ENCODE measurements at regions not wholly inside any gene's neighbourhood (a gene's known extent, or its start where the extent isn't known, plus 50 kb on each side); places are given as distances from the start of the nearest gene placed in this dataset.
A peak's percentile ranks its signal among the peaks of the same experiment; 100 is the strongest.

DNA sequence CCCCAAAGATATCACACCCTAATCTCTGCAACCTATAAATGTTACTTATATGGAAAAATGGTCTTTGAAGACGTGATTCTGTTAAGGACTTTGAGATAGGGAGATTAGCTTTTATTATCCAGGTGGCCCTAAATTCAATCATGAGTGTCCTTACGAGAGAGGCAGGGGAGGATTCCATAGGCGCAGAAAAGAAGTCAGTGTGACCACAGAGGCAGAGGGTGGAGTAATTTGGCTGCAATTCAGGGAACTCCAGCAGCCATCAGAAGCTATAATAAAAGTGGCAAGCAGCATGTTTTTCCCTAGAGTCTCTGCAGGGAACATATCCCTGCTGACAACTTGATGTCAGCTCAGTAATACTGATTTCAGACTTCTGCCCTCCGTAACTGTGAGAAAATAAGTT, 315.2 kb upstream of the ROBO2 start:
- H3K4me2 ChIP-seq (ENCODE audit: low read length), result no peak overlapping the region
- no peak overlapping the region for H3K4me3 ChIP-seq (ENCODE audit: low read length)
- no peaks in the 10 kb centered on the region for H3K79me2 ChIP-seq (ENCODE audit: low read length)
- H3K9me3 ChIP-seq (ENCODE audit: insufficient read depth, low read length), result no peaks in the 10 kb centered on the region
- no peaks in the 10 kb centered on the region for H4K20me1 ChIP-seq (ENCODE audit: insufficient read depth, low read length)
- TF ChIP-seq EZH2phosphoT487 (IDR thresholded peaks at IDR 0.05; ENCODE audit: low read depth), result no peak
- TF ChIP-seq, protein P1, sequence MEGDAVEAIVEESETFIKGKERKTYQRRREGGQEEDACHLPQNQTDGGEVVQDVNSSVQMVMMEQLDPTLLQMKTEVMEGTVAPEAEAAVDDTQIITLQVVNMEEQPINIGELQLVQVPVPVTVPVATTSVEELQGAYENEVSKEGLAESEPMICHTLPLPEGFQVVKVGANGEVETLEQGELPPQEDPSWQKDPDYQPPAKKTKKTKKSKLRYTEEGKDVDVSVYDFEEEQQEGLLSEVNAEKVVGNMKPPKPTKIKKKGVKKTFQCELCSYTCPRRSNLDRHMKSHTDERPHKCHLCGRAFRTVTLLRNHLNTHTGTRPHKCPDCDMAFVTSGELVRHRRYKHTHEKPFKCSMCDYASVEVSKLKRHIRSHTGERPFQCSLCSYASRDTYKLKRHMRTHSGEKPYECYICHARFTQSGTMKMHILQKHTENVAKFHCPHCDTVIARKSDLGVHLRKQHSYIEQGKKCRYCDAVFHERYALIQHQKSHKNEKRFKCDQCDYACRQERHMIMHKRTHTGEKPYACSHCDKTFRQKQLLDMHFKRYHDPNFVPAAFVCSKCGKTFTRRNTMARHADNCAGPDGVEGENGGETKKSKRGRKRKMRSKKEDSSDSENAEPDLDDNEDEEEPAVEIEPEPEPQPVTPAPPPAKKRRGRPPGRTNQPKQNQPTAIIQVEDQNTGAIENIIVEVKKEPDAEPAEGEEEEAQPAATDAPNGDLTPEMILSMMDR (IDR thresholded peaks at IDR 0.05; ENCODE audit: low read depth, low read length), result no peak
- H3K27me3 ChIP-seq (ENCODE audit: low read depth, low read length), result no peaks in the 10 kb centered on the region
- H3K9ac ChIP-seq (ENCODE audit: low read length), result no peak overlapping the region
- no peaks in the 10 kb centered on the region for H3K4me1 ChIP-seq (ENCODE audit: low read length)
- H3K27ac ChIP-seq (ENCODE audit: low read length), result no peak overlapping the region
- no peaks in the 10 kb centered on the region for H3K36me3 ChIP-seq (replicated peaks; ENCODE audit: low read depth, low read length)
- H2AFZ ChIP-seq (ENCODE audit: low read depth, low read length), result no peak overlapping the region

DNA sequence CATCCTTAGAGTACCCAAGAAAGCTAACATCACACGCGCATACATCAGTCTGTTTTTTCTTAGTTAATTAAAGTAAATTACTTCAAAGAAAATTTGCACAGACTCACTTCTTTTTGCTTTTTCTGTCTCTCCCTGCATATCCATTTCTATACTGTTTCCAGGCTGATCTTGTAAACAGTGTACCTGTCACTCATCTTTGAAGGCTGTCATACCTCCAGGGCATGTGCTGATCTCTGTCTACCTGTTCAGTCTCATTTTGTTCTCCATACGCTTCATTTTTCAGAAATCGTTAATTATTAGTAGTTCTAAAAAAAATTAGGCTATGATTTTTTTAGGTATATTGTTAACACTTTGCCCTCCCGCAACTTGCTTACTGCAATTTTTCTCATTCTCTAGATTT, 313.9 kb upstream of the ROBO2 start:
- Histone ChIP-seq H3K4me3 (ENCODE audit: low read length) (no peak overlapping the region), H3K36me3 (replicated peaks; ENCODE audit: low read depth, low read length) (no peaks in the 10 kb centered on the region), H3K27me3 (ENCODE audit: low read depth, low read length) (no peaks in the 10 kb centered on the region), H4K20me1 (ENCODE audit: insufficient read depth, low read length) (no peaks in the 10 kb centered on the region), H3K4me1 (ENCODE audit: low read length) (no peaks in the 10 kb centered on the region), H3K79me2 (ENCODE audit: low read length) (no peaks in the 10 kb centered on the region), H3K9ac (ENCODE audit: low read length) (no peak overlapping the region), H2AFZ (ENCODE audit: low read depth, low read length) (no peak overlapping the region), H3K9me3 (ENCODE audit: insufficient read depth, low read length) (no peaks in the 10 kb centered on the region), H3K27ac (ENCODE audit: low read length) (no peak overlapping the region), H3K4me2 (ENCODE audit: low read length) (no peak overlapping the region)
- TF ChIP-seq, protein P1 (IDR thresholded peaks at IDR 0.05; ENCODE audit: low read depth, low read length), result no peak
- no peak for TF ChIP-seq EZH2phosphoT487 (IDR thresholded peaks at IDR 0.05; ENCODE audit: low read depth)

DNA sequence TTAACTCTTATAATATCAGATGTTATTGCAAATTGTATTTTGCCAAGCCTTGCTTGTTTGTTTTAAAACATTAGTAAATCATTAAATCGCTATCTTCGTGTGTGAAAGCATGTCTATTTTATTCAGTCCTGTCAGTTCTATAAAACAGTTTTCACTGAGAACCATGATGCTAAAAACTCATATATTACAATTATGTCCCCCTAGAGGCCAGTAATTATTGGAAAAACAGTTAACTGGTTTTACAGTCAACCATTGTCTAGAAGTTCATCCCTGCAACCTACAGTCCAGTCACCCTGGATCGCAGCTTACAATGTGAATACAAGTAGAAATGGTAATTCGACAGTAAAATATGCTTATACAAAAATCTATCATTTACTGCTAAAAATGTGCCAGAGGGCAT, 311.5 kb upstream of the ROBO2 start:
- Histone ChIP-seq H3K79me2 (ENCODE audit: low read length) (no peaks in the 10 kb centered on the region), H3K4me3 (ENCODE audit: low read length) (no peak overlapping the region), H3K36me3 (replicated peaks; ENCODE audit: low read depth, low read length) (no peaks in the 10 kb centered on the region), H3K4me2 (ENCODE audit: low read length) (no peak overlapping the region), H2AFZ (ENCODE audit: low read depth, low read length) (no peak overlapping the region), H4K20me1 (ENCODE audit: insufficient read depth, low read length) (no peaks in the 10 kb centered on the region), H3K4me1 (ENCODE audit: low read length) (no peaks in the 10 kb centered on the region), H3K9me3 (ENCODE audit: insufficient read depth, low read length) (no peaks in the 10 kb centered on the region), H3K27ac (ENCODE audit: low read length) (no peak overlapping the region), H3K9ac (ENCODE audit: low read length) (no peak overlapping the region), H3K27me3 (ENCODE audit: low read depth, low read length) (no peaks in the 10 kb centered on the region)
- TF ChIP-seq, protein P1 (IDR thresholded peaks at IDR 0.05; ENCODE audit: low read depth, low read length), result peak; percentile 4; the same call in 1 of the 2 replicates
- no peak for TF ChIP-seq EZH2phosphoT487 (IDR thresholded peaks at IDR 0.05; ENCODE audit: low read depth)

DNA sequence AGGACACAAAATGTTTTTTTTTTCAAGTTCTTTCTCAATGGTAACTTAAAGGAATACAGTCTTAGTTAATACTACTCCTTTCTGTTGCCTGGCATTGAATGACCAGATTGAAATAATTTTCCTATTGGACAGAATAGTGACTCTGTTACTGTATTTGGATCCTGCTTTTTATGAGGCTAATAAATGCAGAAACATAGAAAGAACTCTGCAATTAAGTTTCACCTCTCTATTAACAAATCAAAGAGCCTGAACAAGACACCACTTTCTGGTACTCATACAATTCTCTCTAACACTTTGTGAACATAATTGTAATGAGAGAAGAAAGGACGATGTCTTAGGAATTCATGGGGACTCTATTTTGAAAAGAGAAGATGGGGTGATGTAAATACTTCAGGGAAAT, 308.4 kb upstream of the ROBO2 start:
- H3K27ac ChIP-seq (ENCODE audit: low read length), result no peak overlapping the region
- no peaks in the 10 kb centered on the region for H3K4me1 ChIP-seq (ENCODE audit: low read length)
- no peak overlapping the region for H3K4me2 ChIP-seq (ENCODE audit: low read length)
- no peaks in the 10 kb centered on the region for H3K79me2 ChIP-seq (ENCODE audit: low read length)
- H3K36me3 ChIP-seq (replicated peaks; ENCODE audit: low read depth, low read length), result no peaks in the 10 kb centered on the region
- H4K20me1 ChIP-seq (ENCODE audit: insufficient read depth, low read length), result no peaks in the 10 kb centered on the region
- TF ChIP-seq, protein P1 (IDR thresholded peaks at IDR 0.05; ENCODE audit: low read depth, low read length), result no peak
- no peak for TF ChIP-seq EZH2phosphoT487 (IDR thresholded peaks at IDR 0.05; ENCODE audit: low read depth)
- no peaks in the 10 kb centered on the region for H3K9me3 ChIP-seq (ENCODE audit: insufficient read depth, low read length)
- no peak overlapping the region for H2AFZ ChIP-seq (ENCODE audit: low read depth, low read length)
- H3K9ac ChIP-seq (ENCODE audit: low read length), result no peak overlapping the region
- H3K27me3 ChIP-seq (ENCODE audit: low read depth, low read length), result no peaks in the 10 kb centered on the region
- no peak overlapping the region for H3K4me3 ChIP-seq (ENCODE audit: low read length)

Measured in OCI-LY3 (cell line).